Breast epithelium (tissue), 3 donors: ENCODE measurements at regions not wholly inside any gene's neighbourhood (a gene's known extent, or its start where the extent isn't known, plus 50 kb on each side); places are given as distances from the start of the nearest gene placed in this dataset.

Experiments
- CTCF ChIP-seq, 3 donors: fragments of 450-650 bp; IDR thresholded peaks; one replicate each; pipeline ENCODE4 v1.5.1; 2016 to 2017; ENCODE audit warnings: antibody characterized with exemption in 3 of 3, mild to moderate bottlenecking in 3 of 3, moderate library complexity in 3 of 3
- POLR2A ChIP-seq: fragments of 450-650 bp; IDR thresholded peaks from one replicate; pipeline ENCODE4 v1.6.1; 2016; ENCODE audit warnings: antibody characterized with exemption, mild to moderate bottlenecking, moderate library complexity
- POLR2AphosphoS5 ChIP-seq, 3 donors: sonication (generic); formaldehyde crosslinking; IDR thresholded peaks; one replicate each; pipeline ENCODE4 v1.6.1; 2017; ENCODE audit warnings: antibody characterized with exemption in 3 of 3

GRCh38 chr22:48653929-48654328, 1173.7 kb downstream of the BRD1 start:
- no peak for TF ChIP-seq POLR2A
- TF ChIP-seq CTCF (IDR thresholded peaks at IDR 0.05), result no peak
- no peak for TF ChIP-seq POLR2AphosphoS5 (IDR thresholded peaks at IDR 0.05)
